ENCODE measurements at regions not wholly inside any gene's neighbourhood (a gene's known extent, or its start where the extent isn't known, plus 50 kb on each side); places are given as distances from the start of the nearest gene placed in this dataset.

- intact Hi-C loops (cut with DNase I, micrococcal nuclease), result no loop called here
Observed at GRCh38 chr5:18802336-18802735, 1168.1 kb downstream of the TAF11L14 start.

GRCh38 chr5:18805376-18805775 lies 1171.1 kb downstream of the TAF11L14 start:
- DNase-seq, result no peak
- intact Hi-C loops (cut with DNase I, micrococcal nuclease), result no loop called here
- no peak for ATAC-seq

More at GRCh38 chr5:18802336-18802735, 1168.1 kb downstream of the TAF11L14 start:
- no peak for ATAC-seq
- DNase-seq, result no peak

- intact Hi-C loops (cut with DNase I, micrococcal nuclease), result no loop called here
- ATAC-seq (no peak), DNase-seq (no peak)
Observed at GRCh38 chr5:18807256-18808149, 1173.2 kb downstream of the TAF11L14 start.

GRCh38 chr5:18811661-18812060 lies 1176.3 kb downstream of the CDH18 start:
- intact Hi-C loops (cut with DNase I, micrococcal nuclease), result no loop called here
- ATAC-seq, result no peak
- DNase-seq, result no peak

- intact Hi-C loops (cut with DNase I, micrococcal nuclease), result no loop called here
- ATAC-seq (no peak), DNase-seq (no peak)
Observed at GRCh38 chr5:18828351-18828750, 1159.6 kb downstream of the CDH18 start.

GRCh38 chr5:18829539-18829938 lies 1158.5 kb downstream of the CDH18 start:
- intact Hi-C loops (cut with DNase I, micrococcal nuclease), result no loop called here
- ATAC-seq (no peak), DNase-seq (no peak)

- ATAC-seq, result no peak
- no peak for DNase-seq
- intact Hi-C loops (cut with DNase I, micrococcal nuclease), result no loop called here
Observed at GRCh38 chr5:18850216-18850615, 1137.8 kb downstream of the CDH18 start.

- ATAC-seq, result no peak
- DNase-seq, result no peak
- intact Hi-C loops (cut with DNase I, micrococcal nuclease), result no loop called here
Observed at GRCh38 chr5:18872978-18873377, 1115.0 kb downstream of the CDH18 start.

GRCh38 chr5:18876565-18876964 lies 1111.4 kb downstream of the CDH18 start:
- ATAC-seq (no peak), DNase-seq (no peak)
- intact Hi-C loops (cut with DNase I, micrococcal nuclease), result no loop called here

- intact Hi-C loops (cut with DNase I, micrococcal nuclease), result no loop called here
- DNase-seq, result no peak
- no peak for ATAC-seq
Observed at GRCh38 chr5:18881615-18882014, 1106.4 kb downstream of the CDH18 start.

- intact Hi-C loops (cut with DNase I, micrococcal nuclease), result no loop called here
- ATAC-seq, result no peak
- DNase-seq, result no peak
Observed at GRCh38 chr5:18882154-18882553, 1105.8 kb downstream of the CDH18 start.

GRCh38 chr5:18888821-18889220 lies 1099.2 kb downstream of the CDH18 start:
- no peak for DNase-seq
- intact Hi-C loops (cut with DNase I, micrococcal nuclease), result no loop called here
- ATAC-seq, result no peak

- intact Hi-C loops (cut with DNase I, micrococcal nuclease), result no loop called here
Observed at GRCh38 chr5:18900644-18901043, 1087.4 kb downstream of the CDH18 start.

GRCh38 chr5:18920966-18921365 lies 1067.0 kb downstream of the CDH18 start:
- no peak for ATAC-seq
- intact Hi-C loops (cut with DNase I, micrococcal nuclease), result no loop called here
- no peak for DNase-seq

More at GRCh38 chr5:18900644-18901043, 1087.4 kb downstream of the CDH18 start:
- no peak for ATAC-seq
- no peak for DNase-seq

GRCh38 chr5:18932081-18932480 lies 1055.9 kb downstream of the CDH18 start:
- DNase-seq (no peak), ATAC-seq (no peak)
- intact Hi-C loops (cut with DNase I, micrococcal nuclease), result no loop called here

- no peak for ATAC-seq
- intact Hi-C loops (cut with DNase I, micrococcal nuclease), result no loop called here
Observed at GRCh38 chr5:18944771-18945170, 1043.2 kb downstream of the CDH18 start.

GRCh38 chr5:18954239-18954638 lies 1033.8 kb downstream of the CDH18 start:
- intact Hi-C loops (cut with DNase I, micrococcal nuclease), result no loop called here
- DNase-seq (no peak), ATAC-seq (no peak)

More at GRCh38 chr5:18944771-18945170, 1043.2 kb downstream of the CDH18 start:
- DNase-seq, result no peak

GRCh38 chr5:18959535-18959934 lies 1028.5 kb downstream of the CDH18 start:
- ATAC-seq, result no peak
- intact Hi-C loops (cut with DNase I, micrococcal nuclease), result no loop called here
- DNase-seq, result no peak

- intact Hi-C loops (cut with DNase I, micrococcal nuclease), result no loop called here
- no peak for ATAC-seq
- DNase-seq, result no peak
Observed at GRCh38 chr5:18961234-18961633, 1026.8 kb downstream of the CDH18 start.

- intact Hi-C loops (cut with DNase I, micrococcal nuclease), result no loop called here
Observed at GRCh38 chr5:18965893-18966292, 1022.1 kb downstream of the CDH18 start.

GRCh38 chr5:18967637-18968036 lies 1020.4 kb downstream of the CDH18 start:
- intact Hi-C loops (cut with DNase I, micrococcal nuclease), result no loop called here
- no peak for ATAC-seq
- DNase-seq, result no peak

More at GRCh38 chr5:18965893-18966292, 1022.1 kb downstream of the CDH18 start:
- ATAC-seq (no peak), DNase-seq (no peak)

Data from left colon (tissue), 2 donors.